OCI-LY3 (cell line): ENCODE measurements at regions not wholly inside any gene's neighbourhood (a gene's known extent, or its start where the extent isn't known, plus 50 kb on each side); places are given as distances from the start of the nearest gene placed in this dataset.

ENCODE experiments used
- CTCF ChIP-seq: fragments of 200-600, 300-600 bp; sonication (generic); IDR thresholded peaks from 2 replicates; pipeline ENCODE4 v1.5.1; 2014; ENCODE audit warnings: antibody characterized with exemption, low read length, low read depth
- EZH2phosphoT487 ChIP-seq: fragments of 200-600 bp; shearing (Covaris generic); IDR thresholded peaks from 2 replicates; pipeline ENCODE4 v1.6.1; 2018; ENCODE audit warnings: antibody characterized with exemption, mixed run types, low read depth

GRCh38 chr1:195933835-195934234 lies 674.4 kb downstream of the KCNT2 start:
- TF ChIP-seq CTCF (no peak), EZH2phosphoT487 (no peak)
